HG02798 (cell line): ENCODE measurements at regions not wholly inside any gene's neighbourhood (a gene's known extent, or its start where the extent isn't known, plus 50 kb on each side); places are given as distances from the start of the nearest gene placed in this dataset.

ENCODE experiments used
- ATAC-seq: cut with Tn5 transposase; IDR thresholded peaks from one replicate; pipeline ENCODE4 v1.9.1; 2021; ENCODE audit warnings: mild to moderate bottlenecking; ENCODE audit not compliant: unreplicated experiment, poor library complexity

DNA sequence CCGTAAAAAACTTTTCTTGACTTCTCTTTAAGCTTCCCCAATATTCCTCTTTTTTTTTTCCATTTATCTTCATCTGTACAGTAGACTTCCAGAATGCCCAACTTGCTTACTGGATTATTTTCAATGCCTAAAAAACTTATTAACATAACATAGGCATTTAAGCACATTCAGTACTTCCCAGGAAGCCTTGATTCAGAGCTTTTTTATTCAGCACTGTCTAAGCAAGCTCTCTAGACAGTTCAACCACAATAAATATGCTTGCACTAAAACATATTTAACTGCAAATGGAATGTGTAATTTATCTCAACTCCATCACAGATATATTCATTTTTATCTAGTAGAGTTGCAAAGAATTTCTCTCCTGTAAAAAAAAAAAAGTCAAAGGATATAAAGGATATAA is 997.8 kb downstream of the ARAP2 start:
- ATAC-seq: no peak

DNA sequence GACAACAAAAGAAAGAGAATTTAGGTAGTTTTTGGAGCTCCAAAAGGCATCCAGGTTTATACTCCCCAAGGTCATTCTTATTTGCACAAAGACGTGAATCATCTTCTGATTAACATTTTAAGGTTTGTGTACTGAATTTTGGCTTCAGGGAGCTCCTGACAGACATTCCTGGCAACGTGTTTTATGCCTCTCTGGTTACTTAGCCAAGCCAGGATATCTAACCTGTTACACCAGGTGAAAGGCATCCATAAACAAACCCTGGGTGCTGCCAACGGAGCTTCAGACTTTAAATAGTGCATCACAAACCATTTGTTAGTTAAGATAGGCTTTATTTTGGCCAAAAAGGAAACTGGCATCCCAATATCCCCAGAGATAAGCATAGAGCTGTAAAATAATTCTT is 997.3 kb downstream of the ARAP2 start:
- ATAC-seq: no peak

DNA sequence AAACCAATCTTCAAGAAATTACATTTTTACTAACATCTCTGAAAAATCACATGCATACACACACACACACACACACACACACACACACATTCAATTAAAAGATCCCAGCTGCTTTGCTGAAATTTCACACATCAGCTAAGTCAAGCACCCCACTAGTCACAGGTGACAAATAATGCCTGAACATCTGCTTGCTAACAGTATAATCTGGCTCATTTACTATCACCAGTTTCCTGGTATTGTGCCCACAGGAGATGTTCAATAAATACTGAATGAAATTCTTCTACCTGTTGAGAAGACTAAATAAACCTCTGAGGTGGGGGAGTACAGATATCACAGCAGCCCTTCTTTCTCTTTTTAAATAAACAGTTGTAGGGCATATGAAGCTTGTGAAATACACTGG is 994.0 kb downstream of the ARAP2 start:
- no peak for ATAC-seq

DNA sequence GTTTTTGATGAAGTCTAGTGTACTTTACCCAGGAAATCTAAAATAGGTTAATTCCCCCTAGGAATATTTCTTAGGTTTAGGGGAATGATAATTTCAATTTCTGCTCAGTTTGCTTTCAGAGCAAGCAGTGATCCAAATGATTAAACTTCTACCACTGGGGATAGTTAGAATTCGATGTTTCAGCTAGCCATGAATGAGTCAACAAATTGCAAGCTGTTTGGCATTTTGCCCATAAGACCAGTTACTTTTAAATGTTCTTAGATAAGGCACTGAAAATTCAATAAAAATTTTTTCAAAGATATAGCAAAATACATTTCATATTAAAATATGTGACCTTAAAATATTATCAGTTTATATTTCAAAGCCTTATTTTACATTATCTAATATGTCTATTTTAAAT is 993.6 kb downstream of the ARAP2 start:
- no peak for ATAC-seq

DNA sequence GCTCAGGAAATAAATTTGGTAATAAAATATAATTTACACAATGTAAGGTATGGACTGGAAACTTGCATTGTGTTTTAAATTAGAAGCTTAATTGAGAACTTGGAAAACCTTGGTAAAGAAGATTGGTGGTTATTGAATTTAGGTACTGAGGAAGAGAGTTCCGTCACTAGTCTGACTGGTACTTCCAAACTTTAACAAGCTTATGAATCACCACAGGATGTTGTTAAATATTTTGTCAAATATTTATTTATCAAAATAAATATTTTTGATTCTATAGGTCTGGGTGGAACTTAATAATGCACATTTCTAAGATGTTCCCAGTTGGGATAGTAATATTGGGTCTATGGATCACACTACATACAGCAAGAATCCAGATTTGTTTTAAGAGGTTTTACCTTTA is 992.2 kb downstream of the ARAP2 start:
- ATAC-seq: no peak

DNA sequence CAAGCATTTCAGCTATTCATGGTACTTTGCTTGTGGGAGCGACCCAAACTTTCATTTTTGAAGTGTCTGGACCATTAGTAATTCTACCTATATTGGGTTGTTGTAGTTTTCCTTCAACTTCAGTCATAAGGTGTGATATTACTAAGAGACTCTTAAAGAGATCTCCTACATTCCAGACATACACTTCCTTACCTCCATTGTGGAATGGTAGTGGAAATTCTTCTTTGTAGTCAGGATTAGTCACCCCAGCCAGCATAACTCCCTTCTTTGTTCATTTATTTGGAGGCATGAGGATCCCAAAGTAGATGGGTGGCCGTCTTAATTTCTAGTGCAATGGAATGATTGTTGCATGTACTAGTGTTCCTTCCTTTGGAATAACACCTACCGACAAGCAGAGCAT is 991.4 kb downstream of the ARAP2 start:
- ATAC-seq: no peak

DNA sequence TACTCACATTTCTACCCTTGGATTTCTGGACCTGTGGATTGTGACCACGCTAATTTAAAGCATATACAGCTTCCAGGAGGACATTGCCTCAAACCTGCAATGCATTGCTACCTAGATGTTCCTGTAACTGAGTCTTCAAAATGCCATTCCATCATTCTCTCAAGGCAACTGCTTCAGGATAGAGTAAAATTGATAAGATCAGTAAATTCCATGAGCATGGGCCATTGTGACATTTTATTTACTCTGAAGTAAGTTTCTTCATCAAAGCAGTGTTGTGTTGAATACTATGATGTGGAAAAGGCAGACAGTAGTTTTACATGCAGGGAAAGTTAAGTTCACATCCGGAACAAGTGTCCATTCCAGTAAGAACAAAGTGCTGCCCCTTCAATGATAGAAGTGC is 991.0 kb downstream of the ARAP2 start:
- ATAC-seq: no peak

DNA sequence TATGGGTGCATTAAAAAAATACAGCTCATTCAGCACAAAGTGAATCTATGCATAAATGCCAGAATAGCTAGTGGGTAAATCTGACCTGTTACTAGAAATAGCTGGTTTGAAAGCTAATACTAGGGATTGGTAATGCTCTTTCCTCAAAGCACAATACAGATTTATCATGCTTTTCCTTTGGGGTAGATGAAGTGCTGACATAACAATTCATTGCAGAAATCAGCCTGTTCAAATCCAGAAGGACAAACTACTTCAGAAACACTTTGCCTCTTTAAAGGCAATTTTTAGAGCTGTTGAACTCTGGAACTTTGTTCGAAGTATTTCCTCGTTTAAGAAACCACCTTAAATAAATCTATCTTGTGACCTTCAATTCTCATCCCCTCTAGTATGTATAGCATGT is 957.9 kb downstream of the ARAP2 start:
- no peak for ATAC-seq

DNA sequence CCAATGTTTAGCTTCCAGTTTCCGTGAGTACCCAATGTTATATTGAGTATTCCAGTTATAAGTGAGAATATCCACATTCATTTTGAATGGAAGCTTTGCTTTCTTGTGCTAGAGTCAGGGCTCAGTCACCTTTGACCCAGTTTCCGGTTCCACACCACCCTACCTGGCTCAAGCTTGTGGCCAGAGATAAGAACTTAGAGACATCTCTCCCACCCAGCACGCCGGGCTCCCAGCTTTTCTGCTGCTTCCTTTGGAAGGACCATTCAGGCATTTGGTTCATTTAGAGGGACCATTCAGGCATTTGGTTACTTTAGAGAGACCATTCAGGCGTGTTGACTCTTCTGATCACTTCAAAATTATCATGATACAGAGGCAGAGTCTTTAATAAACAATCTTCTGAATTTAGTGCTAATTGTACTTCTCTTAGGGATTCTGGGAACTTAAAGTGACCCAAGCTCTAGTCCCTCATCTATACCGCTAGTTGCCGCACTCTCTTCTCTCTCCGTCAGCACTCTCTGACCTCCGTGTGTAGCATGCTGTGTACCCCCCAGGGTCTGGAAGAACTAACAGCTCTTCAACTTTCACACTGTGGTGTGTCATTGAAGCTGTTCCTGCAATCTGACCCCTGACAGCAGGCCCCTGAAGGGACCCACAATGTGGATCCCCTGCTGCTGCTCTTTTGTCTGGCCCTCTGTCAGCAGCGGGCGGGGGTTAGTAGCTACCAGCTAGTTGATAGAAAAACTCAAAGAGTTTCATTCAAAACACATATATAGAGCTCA is 943.1 kb downstream of the ARAP2 start:
- ATAC-seq: no peak

DNA sequence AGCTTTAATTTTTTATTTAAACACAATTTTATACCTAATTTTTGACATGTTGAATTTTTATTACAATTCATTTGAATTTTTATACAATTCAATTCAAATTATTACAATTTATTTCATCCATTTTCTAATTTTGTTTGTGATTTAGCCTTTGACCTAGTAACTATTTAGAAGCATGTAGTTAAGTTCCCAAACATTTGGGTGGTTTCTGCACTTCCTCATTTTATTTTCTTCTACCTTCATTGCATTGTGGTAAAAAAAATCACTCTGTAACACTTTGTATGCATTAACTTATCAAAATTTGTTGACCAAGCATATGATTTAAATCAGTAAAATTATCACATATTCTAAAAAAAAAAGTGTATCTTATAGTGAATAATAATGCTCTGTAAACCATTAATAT is 928.9 kb downstream of the ARAP2 start:
- ATAC-seq: no peak

DNA sequence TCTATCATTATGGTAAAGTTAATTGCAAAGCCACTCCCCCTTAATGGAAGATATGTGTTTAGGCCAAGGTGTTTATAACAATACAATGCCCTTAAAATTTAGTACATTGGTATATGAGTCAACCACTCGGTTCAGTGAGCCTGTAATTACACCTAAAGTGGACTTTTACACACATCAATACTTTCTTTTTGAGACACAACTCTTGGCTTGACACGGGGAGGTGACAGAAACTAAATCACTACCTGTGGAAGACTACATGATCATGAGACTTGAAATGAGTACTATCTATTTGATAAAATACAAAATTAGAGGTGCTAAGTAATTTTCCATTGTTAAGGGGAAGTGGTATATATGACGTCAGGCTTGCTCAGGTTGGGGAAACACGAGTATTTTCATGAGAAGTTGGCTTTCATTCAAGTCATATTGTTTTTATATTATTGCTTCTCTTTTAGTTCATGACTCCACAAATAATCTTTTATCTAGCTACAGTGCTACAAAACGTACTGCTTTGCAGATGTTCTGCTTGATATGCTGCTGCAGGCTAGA is 918.3 kb downstream of the ARAP2 start:
- no peak for ATAC-seq

DNA sequence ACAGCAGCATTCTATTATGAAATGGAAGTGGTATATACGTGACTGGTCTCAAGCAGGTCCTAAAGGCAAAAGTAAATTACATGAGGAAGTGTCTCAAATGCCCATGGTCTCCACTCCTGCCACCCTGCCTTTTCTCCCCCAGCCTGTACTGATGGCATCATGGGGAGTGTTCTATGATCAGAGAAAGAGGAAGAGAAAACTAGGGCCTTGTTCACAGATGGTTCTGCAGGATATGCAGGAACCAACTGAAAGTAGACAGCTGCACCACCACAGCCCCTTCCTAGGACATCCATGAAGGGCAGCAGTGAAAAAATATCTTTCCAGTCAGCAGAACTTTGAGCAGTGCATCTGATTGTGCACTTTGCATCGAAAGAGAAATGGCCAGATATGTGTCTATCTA is 901.5 kb downstream of the ARAP2 start:
- ATAC-seq: no peak

DNA sequence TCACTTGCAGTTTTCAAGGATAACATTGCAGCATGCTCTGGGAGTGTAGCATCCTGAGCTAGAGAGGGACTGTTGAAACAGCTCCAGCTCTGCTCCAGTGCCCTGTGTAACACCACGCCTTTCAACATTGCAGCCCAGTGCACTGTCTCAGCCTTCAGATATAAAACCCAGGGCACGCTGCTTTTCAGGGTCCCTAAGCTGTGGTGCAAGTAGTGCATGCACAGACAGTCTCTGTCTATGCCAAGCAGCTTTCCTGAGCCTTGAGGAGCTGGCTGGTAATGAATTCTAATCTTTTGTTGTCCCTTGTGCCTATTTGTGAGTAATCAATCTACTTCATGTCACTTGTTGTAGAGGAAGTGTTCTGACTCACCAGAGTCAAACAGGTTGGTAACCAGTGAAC is 897.0 kb downstream of the ARAP2 start:
- ATAC-seq: no peak

DNA sequence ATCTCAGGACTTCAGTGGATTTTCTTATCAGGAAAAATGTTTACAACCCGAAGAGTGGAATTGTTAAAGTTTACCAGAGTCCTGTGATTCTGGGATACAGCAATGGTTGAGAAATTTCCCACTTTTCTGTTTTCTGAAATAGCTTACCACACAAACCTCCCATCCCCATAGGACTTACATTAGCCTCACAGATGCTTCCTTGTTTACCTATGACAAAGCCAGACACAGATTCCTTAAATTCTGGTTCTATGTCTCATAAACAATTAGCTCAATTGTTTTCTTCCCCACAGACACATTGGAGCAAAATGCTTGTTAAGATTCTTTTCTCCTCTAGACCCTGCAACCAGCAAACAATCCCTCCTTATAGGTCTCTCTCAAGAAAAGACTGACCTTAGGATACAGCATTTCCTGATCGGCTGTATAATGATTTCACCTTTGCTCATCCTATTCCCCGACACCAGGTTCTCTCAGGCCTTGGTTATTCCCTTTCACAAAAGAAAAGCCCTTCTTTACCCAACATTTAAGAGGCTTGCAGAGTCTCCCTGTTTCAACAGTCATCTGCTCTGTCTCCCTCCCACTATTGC is 886.2 kb downstream of the ARAP2 start:
- no peak for ATAC-seq

DNA sequence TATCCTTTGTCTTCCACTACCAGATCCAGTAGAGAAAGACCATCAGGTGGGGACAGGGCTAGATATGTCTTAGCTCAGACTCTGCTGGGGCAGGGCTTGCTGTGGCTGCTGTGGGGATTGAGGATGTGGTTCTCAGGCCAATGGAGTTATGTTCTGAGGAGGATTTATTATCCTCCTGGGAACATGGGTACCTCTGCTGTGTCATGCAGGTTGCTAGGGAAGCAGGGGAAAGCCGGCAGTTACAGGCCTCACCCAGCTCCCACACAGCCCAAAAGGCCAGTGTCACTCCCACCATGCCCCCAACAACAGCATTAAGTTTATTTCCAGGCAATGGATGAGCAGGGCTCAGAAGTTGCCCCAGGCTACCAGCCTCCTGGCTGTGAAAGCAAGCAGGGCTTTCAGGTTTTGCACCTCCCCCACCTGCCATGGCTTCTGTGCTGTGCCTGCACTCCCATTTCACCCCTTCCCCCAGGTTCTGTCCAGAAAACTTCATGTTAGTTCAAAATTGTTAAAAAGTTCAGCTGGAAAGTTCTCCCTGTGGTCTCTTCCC is 879.9 kb downstream of the ARAP2 start:
- no peak for ATAC-seq

DNA sequence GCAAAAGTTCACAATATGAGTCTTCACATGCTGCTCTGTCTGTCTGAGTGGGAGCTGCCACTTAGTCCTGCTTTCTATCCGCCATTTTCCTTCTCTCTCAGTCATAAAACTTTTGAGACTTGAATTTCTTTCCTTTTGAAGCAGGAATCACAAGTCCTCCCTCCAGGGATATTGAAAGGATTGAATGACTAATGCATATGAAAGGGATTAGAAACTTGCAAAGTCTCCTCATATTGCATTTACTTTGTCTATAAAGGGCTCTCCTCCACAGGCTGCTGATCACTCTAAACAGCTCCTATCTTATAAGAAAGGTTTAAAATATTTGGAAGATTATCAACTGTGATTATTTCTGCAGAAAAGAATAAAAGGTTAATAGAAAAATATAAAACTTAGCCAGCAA is 879.1 kb downstream of the ARAP2 start:
- no peak for ATAC-seq

DNA sequence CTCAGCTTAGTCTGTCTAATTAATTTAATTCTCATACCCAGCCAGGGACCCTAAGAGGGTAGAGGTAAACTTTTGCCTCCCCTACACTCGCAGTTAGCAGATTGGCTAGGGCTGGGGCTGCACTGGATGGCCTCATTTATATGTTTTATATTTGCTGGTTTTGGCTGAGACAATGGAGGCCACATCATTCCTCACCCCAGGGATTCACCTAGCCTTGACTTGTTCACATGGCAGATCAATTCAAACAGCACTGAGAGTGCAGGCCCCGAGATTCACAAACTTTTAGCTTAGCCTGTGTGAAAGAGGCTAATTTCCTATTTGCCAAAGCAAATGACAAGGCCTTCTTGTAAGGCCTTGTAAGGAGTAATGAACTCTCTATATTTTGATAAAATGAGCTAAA is 844.4 kb downstream of the ARAP2 start:
- no peak for ATAC-seq

DNA sequence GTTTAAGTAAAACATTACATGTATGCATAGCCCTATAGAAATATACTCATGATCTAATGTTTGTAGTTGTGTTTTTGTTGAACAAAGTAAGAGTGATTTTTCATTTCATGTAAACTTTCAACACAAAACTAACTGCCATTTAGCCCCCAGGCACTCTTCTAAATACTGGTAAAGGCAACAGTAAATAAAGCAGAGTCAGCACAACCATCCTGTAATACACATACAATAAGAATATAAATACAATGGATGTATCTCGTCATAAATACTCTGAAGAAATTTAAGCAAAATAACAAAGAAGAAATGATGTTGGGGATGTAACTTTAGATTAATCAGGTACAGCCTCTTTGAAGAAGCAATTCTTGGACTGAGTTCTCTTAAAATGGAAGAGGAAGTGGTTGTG is 821.2 kb downstream of the ARAP2 start:
- ATAC-seq: no peak

DNA sequence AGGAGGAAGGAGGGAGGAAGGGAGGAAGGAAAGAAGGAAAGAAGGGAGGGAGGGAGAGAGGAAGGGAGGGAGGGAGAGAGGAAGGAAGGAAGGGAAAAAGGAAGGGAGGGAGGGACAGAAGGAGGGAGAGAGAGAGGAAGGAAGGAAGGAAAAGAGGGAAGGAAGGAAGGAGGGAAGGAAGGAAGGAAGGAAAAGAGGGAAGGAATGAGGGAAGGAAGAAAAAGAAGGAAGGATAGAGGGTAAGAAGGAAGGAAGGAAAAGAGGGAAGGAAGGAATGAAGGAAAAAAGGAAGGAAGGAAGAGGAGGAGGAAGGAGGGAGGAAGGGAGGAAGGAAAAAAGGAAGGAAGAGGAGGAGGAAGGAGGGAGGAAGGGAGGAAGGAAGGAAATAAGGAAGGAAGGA is 796.8 kb downstream of the ARAP2 start:
- ATAC-seq: no peak

DNA sequence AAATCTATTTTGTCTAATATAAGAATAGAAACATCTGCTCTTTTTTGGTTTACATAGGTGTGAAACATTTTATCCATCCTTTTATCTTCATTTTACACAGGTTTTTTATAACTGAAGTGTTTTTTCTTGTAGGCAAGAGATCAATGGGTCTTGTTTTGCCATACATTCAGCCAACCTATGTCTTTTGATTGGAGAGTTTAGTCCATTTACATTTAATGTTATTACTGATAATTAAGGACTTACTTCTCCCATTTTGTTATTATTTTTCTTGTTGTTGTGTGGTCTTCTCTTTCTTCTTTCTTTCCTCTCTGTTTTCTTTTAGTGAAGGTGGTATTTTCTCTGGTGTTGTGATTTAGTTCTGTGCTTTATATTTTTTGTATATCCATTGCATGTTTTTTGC is 785.3 kb downstream of the ARAP2 start:
- ATAC-seq: no peak

DNA sequence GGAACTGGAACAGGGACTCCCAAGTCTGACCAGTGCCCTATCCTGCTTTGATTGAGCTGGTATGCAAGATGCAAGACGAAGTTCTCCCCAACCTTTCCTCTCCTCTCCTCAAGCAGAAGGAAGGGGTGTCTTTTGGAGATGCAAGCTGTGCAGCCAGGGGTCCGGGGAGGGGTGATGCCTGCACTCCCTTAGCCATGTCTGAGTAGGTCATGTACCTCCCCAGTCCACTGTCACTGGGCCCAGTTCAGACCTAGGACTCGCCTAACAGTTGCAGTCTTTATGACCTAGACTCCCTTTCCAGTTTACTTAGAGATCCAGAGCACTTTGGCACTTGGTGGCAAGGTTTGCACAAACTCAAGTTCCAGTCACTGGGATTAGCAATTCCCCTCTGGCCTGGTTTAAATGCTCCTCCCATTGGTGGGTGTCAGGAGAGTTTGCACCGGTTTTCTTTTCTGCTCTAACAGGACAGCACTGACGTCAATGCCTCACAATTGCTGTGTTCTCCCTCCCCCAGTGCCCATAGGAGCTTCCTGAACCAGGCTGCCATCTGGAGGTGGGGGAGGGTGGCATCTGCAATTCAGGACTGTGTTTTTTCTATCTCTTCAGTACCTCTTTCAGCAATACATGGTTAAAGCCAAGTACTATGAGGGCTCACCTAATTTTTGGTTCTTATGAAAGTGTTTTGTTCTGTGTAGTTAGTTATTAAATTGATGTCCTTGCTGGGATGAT is 782.2 kb downstream of the ARAP2 start:
- no peak for ATAC-seq
